BE2C (cell line): ENCODE measurements at regions not wholly inside any gene's neighbourhood (a gene's known extent, or its start where the extent isn't known, plus 50 kb on each side); places are given as distances from the start of the nearest gene placed in this dataset.
"Not testable (repeated sequence)": the region's sequence is repeated elsewhere in the genome, so short reads cannot be mapped to it uniquely, and the experiment has no call there.

Experiments
- DNase-seq: peaks from one replicate; pipeline ENCODE4 v3.0.0-alpha.2; 2020
- H3K27me3 ChIP-seq: fragments of 250-450 bp; sonication (Bioruptor Pico); 2 replicates; pipeline ENCODE4 v1.5.1; 2020; ENCODE audit warnings: mild to moderate bottlenecking
- H3K36me3 ChIP-seq: fragments of 250-450 bp; sonication (Bioruptor Pico); 2 replicates; pipeline ENCODE4 v1.5.1; 2020; ENCODE audit warnings: mild to moderate bottlenecking
- H3K4me1 ChIP-seq: fragments of 250-450 bp; sonication (Bioruptor Pico); 2 replicates; pipeline ENCODE4 v1.5.1; 2020
- H3K4me3 ChIP-seq: 2 replicates; pipeline ENCODE4 v1.5.1; 2011; ENCODE audit warnings: low read depth, low read length
- H3K9me3 ChIP-seq: fragments of 250-450 bp; sonication (Bioruptor Pico); 2 replicates; pipeline ENCODE4 v1.5.1; 2020
- CTCF ChIP-seq: IDR thresholded peaks from 2 replicates; pipeline ENCODE4 v1.5.1; 2012; ENCODE audit warnings: mild to moderate bottlenecking, low read depth, low read length

GRCh38 chr4:85127653-85128052 is 161.2 kb upstream of the WDFY3 start:
- no peaks in the 10 kb centered on the region for H3K36me3 ChIP-seq
- peak; percentile 81 for DNase-seq
- H3K4me3 ChIP-seq: peak overlapping the region; percentile 49
- no peaks in the 10 kb centered on the region for H3K9me3 ChIP-seq
- TF ChIP-seq CTCF: peak; percentile 85
- no peaks in the 10 kb centered on the region for H3K27me3 ChIP-seq
- H3K4me1 ChIP-seq: peaks cover 14% of the 10 kb centered on the region

GRCh38 chr4:85128246-85129204 is 162.0 kb upstream of the WDFY3 start:
- DNase-seq: no peak
- no peak for TF ChIP-seq CTCF
- Histone ChIP-seq H3K27me3 (no peaks in the 10 kb centered on the region), H3K4me1 (peaks cover 14% of the 10 kb centered on the region), H3K9me3 (no peaks in the 10 kb centered on the region), H3K4me3 (no peak overlapping the region), H3K36me3 (no peaks in the 10 kb centered on the region)

GRCh38 chr4:85129354-85130125 is 163.1 kb upstream of the WDFY3 start:
- not testable (repeated sequence) for H3K27me3 ChIP-seq, DNase-seq, H3K4me3 ChIP-seq, H3K36me3 ChIP-seq, H3K9me3 ChIP-seq
- H3K4me1 ChIP-seq: peaks cover 14% of the 10 kb centered on the region

- Histone ChIP-seq H3K4me3 (no peak overlapping the region), H3K36me3 (no peaks in the 10 kb centered on the region), H3K27me3 (no peaks in the 10 kb centered on the region), H3K4me1 (peaks cover 5% of the 10 kb centered on the region), H3K9me3 (no peaks in the 10 kb centered on the region)
- TF ChIP-seq CTCF: no peak
- DNase-seq: no peak
These were observed 165.6 kb upstream of the WDFY3 start for GRCh38 chr4:85132117-85132516.

GRCh38 chr4:85132570-85132969 is 166.1 kb upstream of the WDFY3 start:
- no peak overlapping the region for H3K4me3 ChIP-seq

GRCh38 chr4:85139749-85140148 is 173.3 kb upstream of the WDFY3 start:
- H3K27me3 ChIP-seq, H3K4me3 ChIP-seq, H3K9me3 ChIP-seq, H3K36me3 ChIP-seq, H3K4me1 ChIP-seq, DNase-seq: not testable (repeated sequence)

More at GRCh38 chr4:85132570-85132969, 166.1 kb upstream of the WDFY3 start:
- DNase-seq: no peak
- no peak for TF ChIP-seq CTCF
- H3K9me3 ChIP-seq: no peaks in the 10 kb centered on the region
- H3K36me3 ChIP-seq: no peaks in the 10 kb centered on the region
- no peaks in the 10 kb centered on the region for H3K27me3 ChIP-seq
- H3K4me1 ChIP-seq: peaks cover 5% of the 10 kb centered on the region

GRCh38 chr4:85142451-85142850 is 176.0 kb upstream of the WDFY3 start:
- H3K4me1 ChIP-seq: no peaks in the 10 kb centered on the region
- no peak for DNase-seq
- TF ChIP-seq CTCF: no peak
- no peaks in the 10 kb centered on the region for H3K36me3 ChIP-seq
- no peaks in the 10 kb centered on the region for H3K9me3 ChIP-seq
- no peaks in the 10 kb centered on the region for H3K27me3 ChIP-seq
- H3K4me3 ChIP-seq: no peak overlapping the region
